Gastroesophageal sphincter (tissue), 4 donors: ENCODE measurements at regions not wholly inside any gene's neighbourhood (a gene's known extent, or its start where the extent isn't known, plus 50 kb on each side); places are given as distances from the start of the nearest gene placed in this dataset.

ENCODE experiments used
- ATAC-seq: fragments of 150-250 bp; one replicate; pipeline ENCODE4 v1.9.1; 2016; ENCODE audit warnings: mild to moderate bottlenecking, moderate library complexity
- H3K27ac ChIP-seq, 4 donors: fragments of 200-600 bp; sonication (generic) in 3 of 4; 1 replicate in 3 of 4; 2 replicates in 1 of 4; pipeline ENCODE4 v1.5.1; 2016 to 2019
- H3K27me3 ChIP-seq: fragments of 200-600 bp; sonication (generic); one replicate; pipeline ENCODE4 v1.5.1; 2019
- H3K36me3 ChIP-seq, 2 donors: fragments of 200-600 bp; sonication (generic); one replicate each; pipeline ENCODE4 v1.5.1; 2019; ENCODE audit warnings: control low read depth in 1 of 2
- H3K4me1 ChIP-seq, 3 donors: fragments of 200-600 bp; sonication (generic); 1 replicate in 2 of 3; 2 replicates in 1 of 3; pipeline ENCODE4 v1.5.1; 2016 to 2019; ENCODE audit warnings: control low read depth in 2 of 3
- H3K4me3 ChIP-seq, 2 donors: fragments of 200-600 bp; sonication (generic); one replicate each; pipeline ENCODE4 v1.5.1; 2019; ENCODE audit warnings: mild to moderate bottlenecking in 1 of 2, moderate library complexity in 1 of 2
- H3K9me3 ChIP-seq, 3 donors: fragments of 200-600 bp; sonication (generic); one replicate each; pipeline ENCODE4 v1.5.1; 2017 to 2019; ENCODE audit warnings: control low read depth in 2 of 3
- CTCF ChIP-seq, 4 experiments: fragments of 200-600 bp in 2 of 4; fragments of 450-650 bp in 2 of 4; sonication (generic) in 1 of 4; IDR thresholded peaks; one replicate each; pipeline ENCODE4 v1.5.1; 2017 to 2019; ENCODE audit warnings: antibody characterized with exemption in 4 of 4, mild to moderate bottlenecking in 2 of 4, moderate library complexity in 2 of 4
- EP300 ChIP-seq: sonication (generic); formaldehyde crosslinking; IDR thresholded peaks from one replicate; pipeline ENCODE4 v1.6.1; 2017; ENCODE audit warnings: antibody characterized with exemption, mild to moderate bottlenecking
- POLR2A ChIP-seq, 2 donors: fragments of 450-650 bp; IDR thresholded peaks; one replicate each; pipeline ENCODE4 v1.6.1; 2017; ENCODE audit warnings: antibody characterized with exemption in 2 of 2, mild to moderate bottlenecking in 2 of 2, moderate library complexity in 1 of 2
- POLR2AphosphoS5 ChIP-seq: sonication (generic); formaldehyde crosslinking; IDR thresholded peaks from one replicate; pipeline ENCODE4 v1.6.1; 2017; ENCODE audit warnings: antibody characterized with exemption
- WGBS, 2 donors: methylation state at CpG; one replicate each; pipeline ENCODE4 v1.1.5; 2018; ENCODE audit warnings: low coverage in 1 of 2; 5-methylcytosine and 5-hydroxymethylcytosine counted together

GRCh38 chr5:56596155-56596554, 219.2 kb upstream of the MAP3K1 start:
- no peak overlapping the region for H3K27ac ChIP-seq
- H3K4me1 ChIP-seq = peaks cover 0 to 3% (median 0%) of the 10 kb centered on the region in 3 donors
- no peak overlapping the region for H3K4me3 ChIP-seq
- no peak for TF ChIP-seq CTCF (IDR thresholded peaks at IDR 0.05)
- no peak for TF ChIP-seq EP300
- no peak for TF ChIP-seq POLR2AphosphoS5
- TF ChIP-seq POLR2A (IDR thresholded peaks at IDR 0.05) = no peak
- ATAC-seq = no peak
- no peaks in the 10 kb centered on the region for H3K9me3 ChIP-seq
- no peaks in the 10 kb centered on the region for H3K36me3 ChIP-seq
- WGBS, 2 donors = 93 to 94% methylated on average over 2 to 4 of the region's 4 CpGs
- H3K27me3 ChIP-seq = no peaks in the 10 kb centered on the region

- ATAC-seq = no peak
- Histone ChIP-seq H3K27me3 (no peaks in the 10 kb centered on the region), H3K36me3 (no peaks in the 10 kb centered on the region), H3K9me3 (no peaks in the 10 kb centered on the region), H3K4me1 (no peaks in the 10 kb centered on the region), H3K4me3 (no peak overlapping the region), H3K27ac (no peak overlapping the region)
- WGBS, 2 donors = 100% methylated on average over 2 of the region's 2 CpGs; no CpG with 5 or more reads in 1 of the 2 donors
- no peak for TF ChIP-seq POLR2AphosphoS5
- TF ChIP-seq EP300 = no peak
- no peak for TF ChIP-seq POLR2A (IDR thresholded peaks at IDR 0.05)
- no peak for TF ChIP-seq CTCF (IDR thresholded peaks at IDR 0.05)
Measured at GRCh38 chr5:56595566-56595965, 219.8 kb upstream of the MAP3K1 start.

DNA sequence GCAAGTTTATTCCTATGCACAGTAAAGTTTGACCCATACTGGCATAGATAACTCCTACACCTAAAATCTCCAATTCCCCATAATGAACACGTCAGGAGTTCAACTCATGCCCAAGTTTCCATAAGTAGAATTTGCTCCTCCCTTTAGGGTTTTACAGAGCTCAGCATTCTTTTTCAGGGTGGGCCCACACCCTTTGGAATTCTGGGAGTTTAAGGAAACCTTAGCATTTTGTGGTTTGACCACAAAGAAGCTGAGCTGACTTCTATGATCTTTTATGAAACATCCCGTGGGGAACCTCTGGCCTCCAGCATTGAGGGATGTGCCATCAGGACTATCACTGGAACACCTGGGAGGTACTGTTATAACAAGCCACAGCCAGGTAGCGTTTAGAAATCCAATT, 220.6 kb upstream of the MAP3K1 start:
- H3K27me3 ChIP-seq = no peaks in the 10 kb centered on the region
- H3K4me3 ChIP-seq = no peak overlapping the region
- no peak for ATAC-seq
- H3K27ac ChIP-seq = no peak overlapping the region
- no peaks in the 10 kb centered on the region for H3K9me3 ChIP-seq
- H3K4me1 ChIP-seq = no peaks in the 10 kb centered on the region
- WGBS, 2 donors = 91 to 92% methylated on average over 2 to 3 of the region's 3 CpGs
- TF ChIP-seq POLR2A (IDR thresholded peaks at IDR 0.05) (no peak), POLR2AphosphoS5 (no peak), CTCF (IDR thresholded peaks at IDR 0.05) (no peak), EP300 (no peak)
- no peaks in the 10 kb centered on the region for H3K36me3 ChIP-seq

GRCh38 chr5:56591081-56591480, 224.3 kb upstream of the MAP3K1 start:
- Histone ChIP-seq H3K36me3 (no peaks in the 10 kb centered on the region), H3K27me3 (no peaks in the 10 kb centered on the region), H3K4me1 (peaks cover 0 to 26% (median 0%) of the 10 kb centered on the region in 3 donors), H3K4me3 (no peak overlapping the region), H3K27ac (no peak overlapping the region), H3K9me3 (no peaks in the 10 kb centered on the region)
- no peak for ATAC-seq
- no peak for TF ChIP-seq CTCF (IDR thresholded peaks at IDR 0.05)
- TF ChIP-seq POLR2A (IDR thresholded peaks at IDR 0.05) = no peak
- TF ChIP-seq EP300 = no peak
- TF ChIP-seq POLR2AphosphoS5 = no peak
- 95 to 98% methylated on average over 5 of the region's 5 CpGs for WGBS, 2 donors

- no peaks in the 10 kb centered on the region for H3K36me3 ChIP-seq
- no peak for TF ChIP-seq POLR2A (IDR thresholded peaks at IDR 0.05)
- no peak for TF ChIP-seq POLR2AphosphoS5
- no peak for TF ChIP-seq CTCF (IDR thresholded peaks at IDR 0.05)
- TF ChIP-seq EP300 = no peak
- no peaks in the 10 kb centered on the region for H3K27me3 ChIP-seq
- peaks cover 0 to 38% (median 0%) of the 10 kb centered on the region in 3 donors for H3K4me1 ChIP-seq
- 33% methylated on average over 1 of the region's 6 CpGs; no CpG with 5 or more reads in 1 of the 2 donors for WGBS, 2 donors
- peak overlapping the region in 3 of 4 donors; percentile 42 to 55 (median 53) for H3K27ac ChIP-seq
- no peak overlapping the region for H3K4me3 ChIP-seq
- H3K9me3 ChIP-seq = no peaks in the 10 kb centered on the region
- ATAC-seq = no peak
Measured at GRCh38 chr5:56589481-56589860, 225.9 kb upstream of the MAP3K1 start.
